Keratinocyte (primary cell): ENCODE measurements at regions not wholly inside any gene's neighbourhood (a gene's known extent, or its start where the extent isn't known, plus 50 kb on each side); places are given as distances from the start of the nearest gene placed in this dataset.

ENCODE experiments used
- DNase-seq: peaks from one replicate; pipeline ENCODE4 v3.0.0-alpha.2; 2011; ENCODE audit warnings: low read depth, missing footprints, low spot score
- FAIRE-seq: peaks from 2 replicates; lab custom pipeline; 2011; peaks lifted over from hg19 to GRCh38; lab: Jason Lieb, UNC
- H2AFZ ChIP-seq: 2 replicates; pipeline ENCODE4 v1.6.0; 2012; ENCODE audit warnings: low read length, control low read depth, inconsistent platforms; ENCODE audit not compliant: control insufficient read depth
- H3K27ac ChIP-seq: 2 replicates; pipeline ENCODE4 v1.5.1; 2011; ENCODE audit warnings: low read length; ENCODE audit not compliant: control insufficient read depth, insufficient read depth
- H3K27me3 ChIP-seq: 3 replicates; pipeline ENCODE4 v1.6.0; 2011; ENCODE audit warnings: low read length; ENCODE audit not compliant: control insufficient read depth, insufficient read depth; ENCODE audit errors: extremely low read depth
- H3K36me3 ChIP-seq, 2 experiments: 2 replicates in 1 of 2; 3 replicates in 1 of 2; pipeline ENCODE4 v1.5.1; 2011; ENCODE audit warnings: low read length in 2 of 2, mild to moderate bottlenecking in 1 of 2; ENCODE audit not compliant: control insufficient read depth in 2 of 2, insufficient read depth in 2 of 2; ENCODE audit errors: extremely low read depth in 1 of 2
- H3K4me1 ChIP-seq: 3 replicates; pipeline ENCODE4 v1.5.1; 2011; ENCODE audit warnings: low read length; ENCODE audit not compliant: control insufficient read depth, insufficient read depth; ENCODE audit errors: extremely low read depth
- H3K4me2 ChIP-seq: 3 replicates; pipeline ENCODE4 v1.6.0; 2011; ENCODE audit warnings: low read depth, low read length; ENCODE audit not compliant: control insufficient read depth, insufficient read depth; ENCODE audit errors: extremely low read depth
- H3K4me3 ChIP-seq, 3 experiments: fragments of 200-600 bp in 1 of 3; sonication (generic) in 1 of 3; 2 replicates in 2 of 3; 3 replicates in 1 of 3; pipeline ENCODE4 v1.5.1; 2011 to 2016; ENCODE audit warnings: low read length in 3 of 3, mild to moderate bottlenecking in 3 of 3, control low read depth in 2 of 3, inconsistent platforms in 1 of 3, low read depth in 1 of 3, mixed read lengths in 1 of 3, mixed run types in 1 of 3, moderate library complexity in 1 of 3; ENCODE audit not compliant: control insufficient read depth in 2 of 3, insufficient read depth in 2 of 3; ENCODE audit errors: extremely low read depth in 1 of 3
- H3K79me2 ChIP-seq: 2 replicates; pipeline ENCODE4 v1.6.0; 2012; ENCODE audit warnings: low read length; ENCODE audit not compliant: control insufficient read depth, insufficient read depth
- H3K9ac ChIP-seq: 3 replicates; pipeline ENCODE4 v1.6.0; 2011; ENCODE audit warnings: low read length; ENCODE audit not compliant: control insufficient read depth, insufficient read depth; ENCODE audit errors: extremely low read depth
- H3K9me1 ChIP-seq: 3 replicates; pipeline ENCODE4 v1.6.0; 2011; ENCODE audit warnings: low read length; ENCODE audit not compliant: control insufficient read depth, insufficient read depth; ENCODE audit errors: extremely low read depth
- H3K9me3 ChIP-seq: 2 replicates; pipeline ENCODE4 v1.5.1; 2012; ENCODE audit warnings: low read depth, low read length; ENCODE audit not compliant: control insufficient read depth
- H4K20me1 ChIP-seq: 3 replicates; pipeline ENCODE4 v1.6.0; 2011; ENCODE audit warnings: low read length; ENCODE audit not compliant: control insufficient read depth, insufficient read depth; ENCODE audit errors: extremely low read depth
- EZH2 ChIP-seq: IDR thresholded peaks from one replicate; pipeline ENCODE4 v1.6.1; 2012; ENCODE audit warnings: inconsistent platforms, mild to moderate bottlenecking, low read length, moderate library complexity
- dilution Hi-C: fragments of 300-500 bp; cut with MboI; formaldehyde crosslinking; loops from one replicate; pipeline ENCODE4 v1.7.0; 2020; ENCODE audit warnings: low sequenced_read_pairs; ENCODE audit not compliant: extremely low pct_ligation_motif_present
- TF ChIP-seq, protein P1 (sequence below), 3 experiments: IDR thresholded peaks in 1 of 3; conservative IDR thresholded peaks in 1 of 3; optimal IDR thresholded peaks in 1 of 3; 2 replicates in 2 of 3; 3 replicates in 1 of 3; pipeline versions ENCODE3 to v1.5.1; 2011; ENCODE audit warnings: low read length in 3 of 3, mild to moderate bottlenecking in 3 of 3, moderate library complexity in 2 of 3, control low read depth in 1 of 3, inconsistent platforms in 1 of 3; ENCODE audit not compliant: insufficient read depth in 2 of 3; ENCODE audit errors: extremely low read depth in 1 of 3

GRCh38 chr13:37435881-37436280, 162.7 kb downstream of the POSTN start:
- H3K27ac ChIP-seq = no peak overlapping the region
- no peak overlapping the region for H3K4me3 ChIP-seq
- TF ChIP-seq, protein P1, sequence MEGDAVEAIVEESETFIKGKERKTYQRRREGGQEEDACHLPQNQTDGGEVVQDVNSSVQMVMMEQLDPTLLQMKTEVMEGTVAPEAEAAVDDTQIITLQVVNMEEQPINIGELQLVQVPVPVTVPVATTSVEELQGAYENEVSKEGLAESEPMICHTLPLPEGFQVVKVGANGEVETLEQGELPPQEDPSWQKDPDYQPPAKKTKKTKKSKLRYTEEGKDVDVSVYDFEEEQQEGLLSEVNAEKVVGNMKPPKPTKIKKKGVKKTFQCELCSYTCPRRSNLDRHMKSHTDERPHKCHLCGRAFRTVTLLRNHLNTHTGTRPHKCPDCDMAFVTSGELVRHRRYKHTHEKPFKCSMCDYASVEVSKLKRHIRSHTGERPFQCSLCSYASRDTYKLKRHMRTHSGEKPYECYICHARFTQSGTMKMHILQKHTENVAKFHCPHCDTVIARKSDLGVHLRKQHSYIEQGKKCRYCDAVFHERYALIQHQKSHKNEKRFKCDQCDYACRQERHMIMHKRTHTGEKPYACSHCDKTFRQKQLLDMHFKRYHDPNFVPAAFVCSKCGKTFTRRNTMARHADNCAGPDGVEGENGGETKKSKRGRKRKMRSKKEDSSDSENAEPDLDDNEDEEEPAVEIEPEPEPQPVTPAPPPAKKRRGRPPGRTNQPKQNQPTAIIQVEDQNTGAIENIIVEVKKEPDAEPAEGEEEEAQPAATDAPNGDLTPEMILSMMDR (optimal IDR thresholded peaks at IDR 0.05 in 1 of 3, IDR thresholded peaks at IDR 0.05 in 1 of 3, conservative IDR thresholded peaks at IDR 0.05 in 1 of 3; ENCODE audit: extremely low read depth in 1 of 3, insufficient read depth in 2 of 3, low read length in 3 of 3) = no peak
- TF ChIP-seq EZH2 = no peak
- H3K9ac ChIP-seq = no peak overlapping the region
- no peaks in the 10 kb centered on the region for H3K9me3 ChIP-seq
- dilution Hi-C loops = no loop called here
- H3K27me3 ChIP-seq = no peaks in the 10 kb centered on the region
- H4K20me1 ChIP-seq = no peaks in the 10 kb centered on the region
- no peaks in the 10 kb centered on the region for H3K9me1 ChIP-seq
- no peaks in the 10 kb centered on the region for H3K4me1 ChIP-seq
- no peak overlapping the region for H3K4me2 ChIP-seq
- H2AFZ ChIP-seq = no peak overlapping the region
- H3K36me3 ChIP-seq = no peaks in the 10 kb centered on the region
- DNase-seq (no peak), FAIRE-seq (no peak)
- no peaks in the 10 kb centered on the region for H3K79me2 ChIP-seq

DNA sequence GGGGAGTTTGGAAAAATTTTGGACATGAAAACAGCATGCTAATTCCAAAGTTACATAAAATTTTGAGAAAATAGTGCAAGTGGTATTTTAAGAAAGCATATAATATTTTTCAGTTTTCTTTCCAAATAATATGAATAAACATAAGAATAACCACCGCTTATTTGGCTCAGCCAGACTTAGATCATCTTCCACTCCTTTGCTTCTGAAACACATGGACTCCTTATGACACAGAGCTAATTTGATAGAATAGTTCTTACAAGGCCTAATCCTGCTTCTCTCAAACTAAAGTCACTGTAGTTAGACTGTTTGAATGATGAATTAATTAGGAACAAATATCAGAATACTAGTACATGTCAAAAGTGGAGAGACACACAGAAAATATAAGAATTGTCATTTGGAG, 165.5 kb downstream of the POSTN start:
- dilution Hi-C loops = no loop called here
- no peak overlapping the region for H3K4me3 ChIP-seq
- H3K4me2 ChIP-seq = no peak overlapping the region
- H3K27me3 ChIP-seq = no peaks in the 10 kb centered on the region
- H4K20me1 ChIP-seq = no peaks in the 10 kb centered on the region
- no peaks in the 10 kb centered on the region for H3K9me1 ChIP-seq
- no peaks in the 10 kb centered on the region for H3K4me1 ChIP-seq
- DNase-seq (no peak), FAIRE-seq (no peak)
- no peaks in the 10 kb centered on the region for H3K79me2 ChIP-seq
- no peaks in the 10 kb centered on the region for H3K9me3 ChIP-seq
- H3K9ac ChIP-seq = no peak overlapping the region
- H3K27ac ChIP-seq = no peak overlapping the region
- H3K36me3 ChIP-seq = no peaks in the 10 kb centered on the region
- no peak overlapping the region for H2AFZ ChIP-seq
- no peak for TF ChIP-seq EZH2
- TF ChIP-seq, protein P1 (optimal IDR thresholded peaks at IDR 0.05 in 1 of 3, IDR thresholded peaks at IDR 0.05 in 1 of 3, conservative IDR thresholded peaks at IDR 0.05 in 1 of 3; ENCODE audit: extremely low read depth in 1 of 3, insufficient read depth in 2 of 3, low read length in 3 of 3) = no peak
